HCT116 (cell line): ENCODE measurements at regions not wholly inside any gene's neighbourhood (a gene's known extent, or its start where the extent isn't known, plus 50 kb on each side); places are given as distances from the start of the nearest gene placed in this dataset.

Experiments used
- ATAC-seq: fragments of 200-7000 bp; cut with Tn5 transposase; 2 replicates; pipeline ENCODE4 v1.9.1; 2020; ENCODE audit warnings: mild to moderate bottlenecking, moderate library complexity
- BruUV-seq: library from RNA; stranded (reverse); fragments of 400-500 nt; replicated peaks from 2 replicates; lab custom pipeline; 2021; lab: Mats Ljungman, UMichigan
- CTCF ChIA-PET: fragments of 300-600 bp; sonication (Branson Sonifier 250); formaldehyde crosslinking; loops from one replicate; lab custom pipeline; 2021; ENCODE audit warnings: antibody characterized with exemption; lab: Charles Lee
- POLR2A ChIA-PET: fragments of 300-600, 350-600 bp; sonication (Branson Sonifier 250); formaldehyde crosslinking; loops from one replicate; lab custom pipeline; 2021; ENCODE audit warnings: antibody characterized with exemption; lab: Charles Lee
- RAD21 ChIA-PET, 2 experiments: fragments of 300-600 bp; sonication (Branson Sonifier 250); formaldehyde crosslinking; loops; one replicate each; lab custom pipeline; 2023; ENCODE audit warnings: low total read pairs in 2 of 2; ENCODE audit not compliant: uncharacterized antibody in 2 of 2, unreplicated experiment in 2 of 2, low non-redundant PET in 1 of 2; lab: Charles Lee
- DNase-seq: peaks from one replicate; pipeline ENCODE4 v3.0.0-alpha.2; 2010; ENCODE audit warnings: low read depth, low spot score
- H2AFZ ChIP-seq: fragments of 200-600 bp; shearing (Covaris generic), sonication (generic); 2 replicates; pipeline ENCODE4 v1.6.1; 2017; ENCODE audit warnings: low read depth, mixed run types, mixed read lengths, antibody characterized with exemption, low read length; ENCODE audit not compliant: poor library complexity, severe bottlenecking
- H3K27ac ChIP-seq: 2 replicates; pipeline ENCODE4 v1.5.1; 2012; ENCODE audit warnings: low read depth, low read length
- H3K27me3 ChIP-seq: fragments of 200-600 bp; sonication (generic); 2 replicates; pipeline ENCODE4 v1.6.1; 2016; ENCODE audit warnings: mixed run types, low read length, mixed read lengths; ENCODE audit not compliant: insufficient read depth
- H3K36me3 ChIP-seq, 2 experiments: fragments of 200-500 bp in 1 of 2; fragments of 200-600 bp in 1 of 2; sonication (Bioruptor generic) in 1 of 2; sonication (generic) in 1 of 2; 2 replicates each; pipeline versions ENCODE4 v1.5.1 to v1.6.1; 2014 to 2016; ENCODE audit warnings: low read length in 2 of 2, inconsistent platforms in 1 of 2, mixed read lengths in 1 of 2, mixed run types in 1 of 2; ENCODE audit not compliant: insufficient read depth in 2 of 2, control insufficient read depth in 1 of 2
- H3K4me1 ChIP-seq, 2 experiments: fragments of 200-600 bp in 1 of 2; sonication (generic) in 1 of 2; 2 replicates each; pipeline versions ENCODE4 v1.5.1 to v1.6.1; 2012 to 2017; ENCODE audit warnings: low read length in 2 of 2, inconsistent platforms in 1 of 2, mild to moderate bottlenecking in 1 of 2, mixed read lengths in 1 of 2, mixed run types in 1 of 2, moderate library complexity in 1 of 2; ENCODE audit not compliant: insufficient read depth in 2 of 2, control insufficient read depth in 1 of 2
- H3K4me2 ChIP-seq: fragments of 200-600 bp; sonication (generic); 2 replicates; pipeline ENCODE4 v1.6.1; 2017; ENCODE audit warnings: mixed run types, low read length, mixed read lengths
- H3K4me3 ChIP-seq, 2 experiments: fragments of 200-600 bp in 1 of 2; sonication (generic) in 1 of 2; replicated peaks in 1 of 2; 2 replicates each; pipeline ENCODE4 v1.5.1; 2011 to 2016; ENCODE audit warnings: low read length in 2 of 2, control low read depth in 1 of 2, low read depth in 1 of 2, mild to moderate bottlenecking in 1 of 2, mixed read lengths in 1 of 2, mixed run types in 1 of 2
- H3K79me2 ChIP-seq: fragments of 200-600 bp; sonication (generic); 2 replicates; pipeline ENCODE4 v1.6.1; 2017; ENCODE audit warnings: mild to moderate bottlenecking, mixed run types, low read length, moderate library complexity, mixed read lengths; ENCODE audit not compliant: insufficient read depth
- H3K9ac ChIP-seq: fragments of 200-600 bp; sonication (generic); 2 replicates; pipeline ENCODE4 v1.6.1; 2016; ENCODE audit warnings: low read length, mixed read lengths
- H3K9me2 ChIP-seq: fragments of 200-600 bp; sonication (generic), shearing (Covaris generic); 2 replicates; pipeline ENCODE4 v1.6.1; 2017; ENCODE audit warnings: mixed run types, mild to moderate bottlenecking, moderate library complexity; ENCODE audit not compliant: insufficient read depth
- H3K9me3 ChIP-seq, 2 experiments: fragments of 200-500 bp in 1 of 2; fragments of 200-600 bp in 1 of 2; sonication (Bioruptor generic) in 1 of 2; sonication (generic) in 1 of 2; 2 replicates each; pipeline ENCODE4 v1.6.1; 2014 to 2017; ENCODE audit warnings: low read length in 2 of 2, mixed read lengths in 2 of 2, inconsistent platforms in 1 of 2, low read depth in 1 of 2, mild to moderate bottlenecking in 1 of 2, mixed run types in 1 of 2, moderate library complexity in 1 of 2; ENCODE audit not compliant: control insufficient read depth in 1 of 2, insufficient read depth in 1 of 2
- H4K20me1 ChIP-seq: fragments of 200-600 bp; sonication (generic), shearing (Covaris generic); 2 replicates; pipeline ENCODE4 v1.6.1; 2017; ENCODE audit warnings: mixed run types, mild to moderate bottlenecking, moderate library complexity; ENCODE audit not compliant: insufficient read depth
- CBX3 ChIP-seq: IDR thresholded peaks from 2 replicates; pipeline ENCODE4 v1.6.1; 2012; ENCODE audit warnings: low read depth
- CEBPB ChIP-seq: IDR thresholded peaks from 2 replicates; pipeline ENCODE4 v1.6.1; 2012; ENCODE audit warnings: low read depth
- EGR1 ChIP-seq: IDR thresholded peaks from 2 replicates; pipeline ENCODE4 v1.6.1; 2012; ENCODE audit warnings: low read depth
- EZH2phosphoT487 ChIP-seq: fragments of 200-600 bp; IDR thresholded peaks from 2 replicates; pipeline ENCODE4 v1.6.1; 2018; ENCODE audit warnings: antibody characterized with exemption, borderline replicate concordance
- FOSL1 ChIP-seq: IDR thresholded peaks from 2 replicates; pipeline ENCODE4 v1.6.1; 2012; ENCODE audit warnings: low read depth
- JUND ChIP-seq: IDR thresholded peaks from 2 replicates; pipeline ENCODE4 v1.6.1; 2012
- RAD21 ChIP-seq: IDR thresholded peaks from 2 replicates; pipeline ENCODE4 v1.6.1; 2012; ENCODE audit warnings: low read depth, mild to moderate bottlenecking
- SIN3A ChIP-seq: IDR thresholded peaks from 2 replicates; pipeline ENCODE4 v1.6.1; 2012; ENCODE audit warnings: low read depth
- TCF7L2 ChIP-seq: IDR thresholded peaks from 2 replicates; pipeline ENCODE4 v1.7.0; 2011; ENCODE audit warnings: borderline replicate concordance, inconsistent platforms; ENCODE audit not compliant: insufficient read depth, insufficient read length; ENCODE audit errors: extremely low read depth
- ZFX ChIP-seq: fragments of 450-650 bp; IDR thresholded peaks from 2 replicates; pipeline ENCODE4 v1.6.1; 2017
- ZNF274 ChIP-seq: fragments of 200-500 bp; sonication (Bioruptor generic); IDR thresholded peaks from 2 replicates; pipeline ENCODE4 v1.6.1; 2014; ENCODE audit warnings: mild to moderate bottlenecking, low read depth, low read length, inconsistent platforms
- intact Hi-C: fragments of 100-400 bp; cut with micrococcal nuclease; formaldehyde crosslinking; loops from 2 replicates; pipeline ENCODE4 v1.10.0; 2022
- TF ChIP-seq, protein P1 (sequence below): IDR thresholded peaks from 2 replicates; pipeline ENCODE4 v1.6.1; 2011; ENCODE audit warnings: mild to moderate bottlenecking, low read length, moderate library complexity; ENCODE audit not compliant: insufficient replicate concordance; ENCODE audit errors: extremely low read depth
- TF ChIP-seq, protein P2 (sequence below): IDR thresholded peaks from 2 replicates; pipeline ENCODE4 v1.6.1; 2012
- TF ChIP-seq, protein P3 (sequence below), 3 experiments: fragments of 200-600 bp in 1 of 3; sonication (generic) in 1 of 3; IDR thresholded peaks in 2 of 3; conservative IDR thresholded peaks in 1 of 3; 2 replicates each; pipeline ENCODE4 v1.5.1; 2012 to 2017; ENCODE audit warnings: low read depth in 2 of 3, low read length in 2 of 3, antibody characterized with exemption in 1 of 3, borderline replicate concordance in 1 of 3, control low read depth in 1 of 3, mild to moderate bottlenecking in 1 of 3, mixed read lengths in 1 of 3, mixed run types in 1 of 3, moderate library complexity in 1 of 3; ENCODE audit not compliant: insufficient read depth in 1 of 3

DNA sequence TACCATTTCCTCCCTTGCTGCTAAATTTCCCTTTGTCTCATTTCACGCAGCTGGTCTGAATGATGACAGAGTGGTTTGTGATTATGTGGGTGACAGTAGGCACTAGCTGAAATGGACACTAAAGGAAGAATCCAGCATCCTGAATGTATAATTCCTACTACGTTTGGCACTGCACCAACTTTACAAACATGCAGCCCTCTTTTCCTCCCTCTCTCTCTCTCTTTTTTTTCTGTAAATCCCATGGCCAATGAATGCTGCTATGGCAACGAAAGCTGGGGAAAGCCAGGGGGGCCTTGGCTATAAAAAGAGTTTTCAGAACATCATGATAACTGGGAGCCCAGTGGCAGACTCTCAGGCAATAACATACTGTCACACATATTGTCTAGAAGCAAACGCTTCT lies 367.2 kb upstream of the AGTR1 start (continued):
- TF ChIP-seq, protein P1, sequence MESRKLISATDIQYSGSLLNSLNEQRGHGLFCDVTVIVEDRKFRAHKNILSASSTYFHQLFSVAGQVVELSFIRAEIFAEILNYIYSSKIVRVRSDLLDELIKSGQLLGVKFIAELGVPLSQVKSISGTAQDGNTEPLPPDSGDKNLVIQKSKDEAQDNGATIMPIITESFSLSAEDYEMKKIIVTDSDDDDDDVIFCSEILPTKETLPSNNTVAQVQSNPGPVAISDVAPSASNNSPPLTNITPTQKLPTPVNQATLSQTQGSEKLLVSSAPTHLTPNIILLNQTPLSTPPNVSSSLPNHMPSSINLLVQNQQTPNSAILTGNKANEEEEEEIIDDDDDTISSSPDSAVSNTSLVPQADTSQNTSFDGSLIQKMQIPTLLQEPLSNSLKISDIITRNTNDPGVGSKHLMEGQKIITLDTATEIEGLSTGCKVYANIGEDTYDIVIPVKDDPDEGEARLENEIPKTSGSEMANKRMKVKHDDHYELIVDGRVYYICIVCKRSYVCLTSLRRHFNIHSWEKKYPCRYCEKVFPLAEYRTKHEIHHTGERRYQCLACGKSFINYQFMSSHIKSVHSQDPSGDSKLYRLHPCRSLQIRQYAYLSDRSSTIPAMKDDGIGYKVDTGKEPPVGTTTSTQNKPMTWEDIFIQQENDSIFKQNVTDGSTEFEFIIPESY, result no peak
- TF ChIP-seq FOSL1, result no peak

DNA sequence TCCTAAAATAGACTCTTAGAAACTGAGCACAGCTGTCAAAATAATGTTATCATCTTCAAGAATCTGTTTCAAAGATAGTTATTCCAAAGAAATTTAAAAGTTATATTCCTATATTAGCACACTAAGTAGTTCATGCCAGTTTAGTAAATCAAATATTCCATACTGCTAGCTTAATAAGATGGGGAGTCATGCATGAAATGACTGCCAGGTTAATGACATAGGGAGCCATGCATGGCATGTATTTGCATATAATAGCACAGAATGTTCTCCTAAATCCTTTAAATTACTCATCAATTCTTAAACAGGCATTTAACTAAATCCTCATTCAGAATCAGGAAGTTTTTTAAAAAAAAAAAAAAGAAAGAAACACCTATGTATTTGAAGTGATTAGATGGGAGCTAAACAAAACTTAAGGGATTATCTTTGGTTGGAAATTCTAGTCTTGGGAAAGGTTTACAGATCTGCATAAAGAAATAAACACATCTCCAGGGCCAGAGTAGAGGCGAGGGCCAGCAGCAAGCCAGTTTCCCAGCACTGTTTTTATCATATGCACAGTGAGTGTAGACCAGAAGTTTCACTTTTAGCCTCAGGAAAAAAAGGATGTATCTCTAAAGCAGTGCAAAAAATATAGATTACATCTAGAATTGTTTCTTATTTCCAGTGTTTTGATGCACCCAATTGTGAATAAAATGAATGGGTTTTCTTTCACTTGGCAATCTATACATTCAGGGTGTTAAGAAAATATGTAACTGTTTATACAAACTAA lies 366.4 kb upstream of the AGTR1 start:
- Histone ChIP-seq H4K20me1 (no peaks in the 10 kb centered on the region), H3K4me3 (no peak overlapping the region), H2AFZ (no peak overlapping the region), H3K27ac (no peak overlapping the region), H3K36me3 (no peaks in the 10 kb centered on the region), H3K4me2 (no peak overlapping the region), H3K4me1 (peaks cover 0 to 4% of the 10 kb centered on the region in 2 experiments; a peak in 1 of 4 replicates), H3K9me3 (no peaks in the 10 kb centered on the region), H3K9me2 (no peaks in the 10 kb centered on the region), H3K27me3 (no peaks in the 10 kb centered on the region), H3K9ac (no peak overlapping the region), H3K79me2 (no peaks in the 10 kb centered on the region)
- intact Hi-C loops, result no loop called here
- ChIA-PET POLR2A (no interaction called here), RAD21 (no interaction called here), CTCF (no interaction called here)
- ATAC-seq (no peak), DNase-seq (no peak)
- no TSS peak for BruUV-seq
- TF ChIP-seq TCF7L2 (no peak), EZH2phosphoT487 (no peak), ZNF274 (no peak), CBX3 (no peak), ZFX (no peak), CEBPB (no peak), RAD21 (no peak), JUND (no peak), SIN3A (no peak), EGR1 (no peak)
- TF ChIP-seq, protein P2, sequence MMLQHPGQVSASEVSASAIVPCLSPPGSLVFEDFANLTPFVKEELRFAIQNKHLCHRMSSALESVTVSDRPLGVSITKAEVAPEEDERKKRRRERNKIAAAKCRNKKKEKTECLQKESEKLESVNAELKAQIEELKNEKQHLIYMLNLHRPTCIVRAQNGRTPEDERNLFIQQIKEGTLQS, result no peak
- TF ChIP-seq, protein P3, sequence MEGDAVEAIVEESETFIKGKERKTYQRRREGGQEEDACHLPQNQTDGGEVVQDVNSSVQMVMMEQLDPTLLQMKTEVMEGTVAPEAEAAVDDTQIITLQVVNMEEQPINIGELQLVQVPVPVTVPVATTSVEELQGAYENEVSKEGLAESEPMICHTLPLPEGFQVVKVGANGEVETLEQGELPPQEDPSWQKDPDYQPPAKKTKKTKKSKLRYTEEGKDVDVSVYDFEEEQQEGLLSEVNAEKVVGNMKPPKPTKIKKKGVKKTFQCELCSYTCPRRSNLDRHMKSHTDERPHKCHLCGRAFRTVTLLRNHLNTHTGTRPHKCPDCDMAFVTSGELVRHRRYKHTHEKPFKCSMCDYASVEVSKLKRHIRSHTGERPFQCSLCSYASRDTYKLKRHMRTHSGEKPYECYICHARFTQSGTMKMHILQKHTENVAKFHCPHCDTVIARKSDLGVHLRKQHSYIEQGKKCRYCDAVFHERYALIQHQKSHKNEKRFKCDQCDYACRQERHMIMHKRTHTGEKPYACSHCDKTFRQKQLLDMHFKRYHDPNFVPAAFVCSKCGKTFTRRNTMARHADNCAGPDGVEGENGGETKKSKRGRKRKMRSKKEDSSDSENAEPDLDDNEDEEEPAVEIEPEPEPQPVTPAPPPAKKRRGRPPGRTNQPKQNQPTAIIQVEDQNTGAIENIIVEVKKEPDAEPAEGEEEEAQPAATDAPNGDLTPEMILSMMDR (IDR thresholded peaks at IDR 0.05 in 2 of 3, conservative IDR thresholded peaks at IDR 0.05 in 1 of 3; ENCODE audit: borderline replicate concordance in 1 of 3, insufficient read depth in 1 of 3, low read depth in 2 of 3, low read length in 2 of 3), result no peak
- TF ChIP-seq, protein P1, result no peak
